ENCODE measurements at regions not wholly inside any gene's neighbourhood (a gene's known extent, or its start where the extent isn't known, plus 50 kb on each side); places are given as distances from the start of the nearest gene placed in this dataset.
A peak's percentile ranks its signal among the peaks of the same experiment; 100 is the strongest.

DNA sequence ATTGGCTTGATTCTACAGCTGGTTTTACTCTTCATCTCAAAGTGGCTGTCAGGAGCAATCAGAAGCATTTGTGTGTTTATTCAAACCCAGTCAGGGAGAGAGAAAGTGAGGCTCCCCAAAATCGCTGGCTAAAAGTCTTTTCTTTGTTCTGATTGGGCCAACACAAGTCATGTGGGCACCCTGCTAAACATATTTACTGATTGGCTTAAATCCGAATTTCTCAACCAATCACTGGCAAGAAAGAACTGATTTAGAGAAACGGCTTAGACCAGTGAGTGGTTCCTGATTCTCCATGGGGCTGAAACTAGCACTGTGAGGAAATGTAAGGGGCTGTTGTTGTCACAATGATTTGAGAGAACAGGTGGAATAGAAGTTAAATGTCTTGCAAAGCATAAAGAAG is 98.9 kb upstream of the PDZRN3 start:
- TF ChIP-seq, protein P1, sequence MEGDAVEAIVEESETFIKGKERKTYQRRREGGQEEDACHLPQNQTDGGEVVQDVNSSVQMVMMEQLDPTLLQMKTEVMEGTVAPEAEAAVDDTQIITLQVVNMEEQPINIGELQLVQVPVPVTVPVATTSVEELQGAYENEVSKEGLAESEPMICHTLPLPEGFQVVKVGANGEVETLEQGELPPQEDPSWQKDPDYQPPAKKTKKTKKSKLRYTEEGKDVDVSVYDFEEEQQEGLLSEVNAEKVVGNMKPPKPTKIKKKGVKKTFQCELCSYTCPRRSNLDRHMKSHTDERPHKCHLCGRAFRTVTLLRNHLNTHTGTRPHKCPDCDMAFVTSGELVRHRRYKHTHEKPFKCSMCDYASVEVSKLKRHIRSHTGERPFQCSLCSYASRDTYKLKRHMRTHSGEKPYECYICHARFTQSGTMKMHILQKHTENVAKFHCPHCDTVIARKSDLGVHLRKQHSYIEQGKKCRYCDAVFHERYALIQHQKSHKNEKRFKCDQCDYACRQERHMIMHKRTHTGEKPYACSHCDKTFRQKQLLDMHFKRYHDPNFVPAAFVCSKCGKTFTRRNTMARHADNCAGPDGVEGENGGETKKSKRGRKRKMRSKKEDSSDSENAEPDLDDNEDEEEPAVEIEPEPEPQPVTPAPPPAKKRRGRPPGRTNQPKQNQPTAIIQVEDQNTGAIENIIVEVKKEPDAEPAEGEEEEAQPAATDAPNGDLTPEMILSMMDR (IDR thresholded peaks at IDR 0.05; ENCODE audit: insufficient read depth, low read depth, low read length, missing control alignments): no peak
- no peak overlapping the region for H3K4me3 ChIP-seq (ENCODE audit: low read length)
- no peak for DNase-seq (ENCODE audit: low read depth)

DNA sequence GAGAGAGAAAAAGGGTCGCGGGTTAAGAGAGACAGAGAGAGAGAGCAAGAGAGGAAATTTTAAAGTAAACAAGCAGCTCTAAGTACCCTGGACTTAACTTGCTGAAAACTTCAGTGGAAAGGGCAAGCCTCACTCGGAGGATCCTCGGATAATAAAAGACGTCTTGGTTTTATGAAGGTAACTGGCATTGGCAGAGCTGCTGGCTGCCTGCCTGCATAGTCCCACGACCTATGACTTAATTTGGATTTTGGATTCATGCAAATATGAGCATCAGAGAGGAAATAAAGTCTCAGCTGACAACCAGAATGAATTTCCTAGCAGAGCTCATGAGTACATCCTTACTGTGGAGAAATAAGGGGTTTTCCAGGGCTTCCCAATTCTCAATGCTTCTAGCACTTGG is 95.1 kb upstream of the PDZRN3 start:
- peak; percentile 20 for DNase-seq (ENCODE audit: low read depth)
- TF ChIP-seq, protein P1 (IDR thresholded peaks at IDR 0.05; ENCODE audit: insufficient read depth, low read depth, low read length, missing control alignments): no peak
- H3K4me3 ChIP-seq (ENCODE audit: low read length): no peak overlapping the region

DNA sequence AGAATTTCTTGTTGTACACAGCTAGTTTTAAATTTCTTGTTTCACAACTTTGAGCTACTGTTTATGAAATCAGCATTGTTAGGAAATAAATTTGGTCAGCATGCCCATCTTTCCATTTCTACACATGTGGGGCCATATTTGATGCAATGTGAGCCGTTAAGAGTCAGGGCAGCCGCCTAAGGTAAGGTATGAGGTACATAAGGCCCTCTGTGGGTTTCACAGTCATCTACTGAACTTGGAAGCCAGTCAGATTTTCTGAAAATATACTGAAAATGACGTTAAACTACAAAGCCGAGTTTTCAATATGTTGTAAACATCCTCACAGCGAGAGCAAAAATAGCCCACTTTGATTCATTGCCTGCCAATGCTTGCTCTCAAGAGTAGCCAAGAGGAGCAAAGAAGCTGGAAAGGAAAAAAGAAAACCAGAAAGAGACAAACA is 94.7 kb upstream of the PDZRN3 start:
- TF ChIP-seq, protein P1 (IDR thresholded peaks at IDR 0.05; ENCODE audit: insufficient read depth, low read depth, low read length, missing control alignments): no peak
- no peak overlapping the region for H3K4me3 ChIP-seq (ENCODE audit: low read length)
- DNase-seq (ENCODE audit: low read depth): no peak

DNA sequence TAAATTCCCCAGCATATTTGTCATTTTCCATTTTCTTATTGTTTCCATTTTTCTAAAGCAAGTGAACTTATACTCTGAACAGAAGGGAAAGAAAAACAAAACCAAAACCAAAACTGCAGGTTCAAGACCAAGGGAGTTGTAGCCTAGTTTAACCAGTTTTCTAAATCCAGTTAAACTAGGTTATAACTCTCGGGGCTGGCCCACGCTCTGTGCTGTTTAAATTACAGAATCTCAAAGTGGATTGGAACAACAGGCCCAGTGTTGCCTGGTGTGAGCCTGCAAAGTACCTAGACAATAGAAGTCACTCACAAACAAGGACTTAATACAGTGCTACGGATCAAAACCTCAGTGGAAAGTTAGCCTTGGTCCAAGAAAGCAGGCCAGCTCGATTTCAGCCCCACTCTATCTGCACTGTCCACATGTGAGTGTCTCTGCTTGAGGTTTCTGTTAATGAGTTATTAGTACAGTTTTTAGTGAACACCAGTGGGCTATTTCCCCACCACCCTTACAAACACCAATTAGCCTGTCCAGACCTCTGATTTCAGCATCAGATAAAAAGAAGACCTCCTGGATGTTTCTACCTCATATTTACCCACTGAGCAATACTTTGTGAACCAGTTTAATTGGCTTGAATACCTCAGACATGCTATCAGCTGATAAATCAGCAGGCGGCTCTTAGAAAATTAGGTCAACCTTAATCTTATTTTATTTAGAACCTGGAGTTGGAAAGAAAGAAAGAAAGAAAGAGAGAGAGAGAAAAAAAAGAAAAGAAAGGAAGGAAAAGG is 93.8 kb upstream of the PDZRN3 start:
- peak; percentile 51 for DNase-seq (ENCODE audit: low read depth)
- no peak overlapping the region for H3K4me3 ChIP-seq (ENCODE audit: low read length)

DNA sequence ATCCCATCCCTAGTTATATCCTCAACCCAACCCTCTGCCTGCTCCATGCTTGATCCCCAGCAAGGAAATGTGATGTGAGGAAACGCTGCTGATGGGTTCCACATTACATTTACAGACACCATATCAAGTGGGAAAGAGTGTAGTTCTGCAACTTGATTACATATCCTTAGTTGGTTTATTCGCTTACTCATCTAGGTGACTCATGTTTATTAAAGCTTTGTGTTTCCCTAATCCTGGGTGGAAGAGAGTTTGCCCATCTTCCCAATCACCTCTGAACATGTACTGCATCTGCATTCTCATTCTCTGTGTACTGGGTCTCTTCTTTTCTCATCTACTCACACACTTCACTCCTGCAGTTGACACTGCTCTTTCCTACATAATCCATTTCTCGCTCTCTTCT is 91.7 kb upstream of the PDZRN3 start:
- DNase-seq (ENCODE audit: low read depth): peak; percentile 81
- no peak overlapping the region for H3K4me3 ChIP-seq (ENCODE audit: low read length)
- TF ChIP-seq, protein P1 (IDR thresholded peaks at IDR 0.05; ENCODE audit: insufficient read depth, low read depth, low read length, missing control alignments): no peak

More for the DNA sequence above, 93.8 kb upstream of the PDZRN3 start:
- TF ChIP-seq, protein P1 (IDR thresholded peaks at IDR 0.05; ENCODE audit: insufficient read depth, low read depth, low read length, missing control alignments): no peak

DNA sequence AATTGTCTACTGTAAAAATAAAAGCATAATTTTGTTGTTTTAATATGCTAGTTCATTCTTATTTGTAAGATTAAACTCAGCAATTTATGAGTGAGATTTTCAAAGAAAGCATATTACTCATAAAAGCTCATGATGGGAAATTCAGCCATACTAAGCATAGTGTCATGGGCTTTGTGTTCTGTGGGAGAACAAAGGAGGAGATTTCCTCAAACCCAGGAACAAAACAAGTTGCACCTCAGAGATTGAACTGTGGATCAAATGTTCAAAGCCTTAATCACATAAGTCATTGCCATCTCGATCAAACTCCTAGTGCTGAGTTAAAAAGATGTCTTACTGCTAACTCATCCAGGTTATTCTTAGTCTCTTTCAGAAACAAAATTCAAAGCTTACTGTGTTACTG is 85.6 kb upstream of the PDZRN3 start:
- DNase-seq (ENCODE audit: low read depth): peak; percentile 64
- TF ChIP-seq, protein P1 (IDR thresholded peaks at IDR 0.05; ENCODE audit: insufficient read depth, low read depth, low read length, missing control alignments): no peak

DNA sequence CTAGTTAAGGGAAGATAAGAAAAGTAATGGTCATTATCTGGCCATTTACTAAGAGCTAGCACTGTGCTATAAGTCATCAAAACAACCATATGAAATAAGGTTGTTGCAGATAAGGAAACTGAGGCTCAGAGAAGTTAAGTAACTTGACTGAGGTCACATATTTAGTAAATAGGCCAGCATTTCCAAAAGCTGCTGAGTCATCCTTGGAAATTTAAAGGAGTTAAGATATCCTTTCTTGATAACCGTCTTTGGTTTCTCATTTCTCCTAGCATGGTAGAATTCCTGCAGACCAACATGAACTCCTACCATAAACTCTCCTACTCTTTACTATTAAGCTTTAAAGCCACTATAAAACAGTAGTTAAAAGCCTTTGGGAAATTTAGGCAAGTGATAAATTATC is 85.0 kb upstream of the PDZRN3 start:
- no peak overlapping the region for H3K4me3 ChIP-seq (ENCODE audit: low read length)
- TF ChIP-seq, protein P1 (IDR thresholded peaks at IDR 0.05; ENCODE audit: insufficient read depth, low read depth, low read length, missing control alignments): no peak
- no peak for DNase-seq (ENCODE audit: low read depth)

More for the DNA sequence above, 85.6 kb upstream of the PDZRN3 start:
- H3K4me3 ChIP-seq (ENCODE audit: low read length): no peak overlapping the region
